22Rv1 (cell line): ENCODE measurements at regions not wholly inside any gene's neighbourhood (a gene's known extent, or its start where the extent isn't known, plus 50 kb on each side); places are given as distances from the start of the nearest gene placed in this dataset.
"Not testable (repeated sequence)": the region's sequence is repeated elsewhere in the genome, so short reads cannot be mapped to it uniquely, and the experiment has no call there.

Source experiments
- H3K27ac ChIP-seq: fragments of 450-650 bp; 2 replicates; pipeline ENCODE4 v1.5.1; 2017
- ZFX ChIP-seq: fragments of 450-650 bp; IDR thresholded peaks from 2 replicates; pipeline ENCODE4 v1.6.1; 2017; ENCODE audit warnings: antibody characterized with exemption, borderline replicate concordance
- TF ChIP-seq, protein P1 (sequence below): fragments of 450-650 bp; IDR thresholded peaks from 2 replicates; pipeline ENCODE4 v1.5.1; 2017; ENCODE audit warnings: mild to moderate bottlenecking

DNA sequence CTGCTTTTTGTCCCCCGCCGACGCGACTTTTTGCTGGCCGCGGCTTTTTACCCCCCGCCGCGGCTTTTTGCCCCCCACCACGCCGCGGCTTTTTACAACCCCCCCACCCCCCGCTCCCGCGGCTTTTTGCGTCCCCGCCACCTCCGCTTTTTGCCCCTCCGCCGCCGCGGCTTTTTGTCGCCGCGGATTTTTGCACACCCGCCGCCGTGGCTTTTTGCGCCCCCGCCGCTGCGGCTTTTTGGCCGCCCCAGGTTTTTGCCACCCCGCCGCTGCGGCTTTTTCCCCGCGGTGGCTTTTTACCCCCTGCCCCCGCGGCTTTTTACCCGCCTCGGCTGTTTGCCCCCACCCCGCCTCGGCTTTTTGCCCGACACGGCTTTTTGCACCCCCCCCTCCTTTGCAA lies 205.5 kb downstream of the CCT8L2 start:
- TF ChIP-seq, protein P1, sequence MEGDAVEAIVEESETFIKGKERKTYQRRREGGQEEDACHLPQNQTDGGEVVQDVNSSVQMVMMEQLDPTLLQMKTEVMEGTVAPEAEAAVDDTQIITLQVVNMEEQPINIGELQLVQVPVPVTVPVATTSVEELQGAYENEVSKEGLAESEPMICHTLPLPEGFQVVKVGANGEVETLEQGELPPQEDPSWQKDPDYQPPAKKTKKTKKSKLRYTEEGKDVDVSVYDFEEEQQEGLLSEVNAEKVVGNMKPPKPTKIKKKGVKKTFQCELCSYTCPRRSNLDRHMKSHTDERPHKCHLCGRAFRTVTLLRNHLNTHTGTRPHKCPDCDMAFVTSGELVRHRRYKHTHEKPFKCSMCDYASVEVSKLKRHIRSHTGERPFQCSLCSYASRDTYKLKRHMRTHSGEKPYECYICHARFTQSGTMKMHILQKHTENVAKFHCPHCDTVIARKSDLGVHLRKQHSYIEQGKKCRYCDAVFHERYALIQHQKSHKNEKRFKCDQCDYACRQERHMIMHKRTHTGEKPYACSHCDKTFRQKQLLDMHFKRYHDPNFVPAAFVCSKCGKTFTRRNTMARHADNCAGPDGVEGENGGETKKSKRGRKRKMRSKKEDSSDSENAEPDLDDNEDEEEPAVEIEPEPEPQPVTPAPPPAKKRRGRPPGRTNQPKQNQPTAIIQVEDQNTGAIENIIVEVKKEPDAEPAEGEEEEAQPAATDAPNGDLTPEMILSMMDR: no peak
- no peak for TF ChIP-seq ZFX
- H3K27ac ChIP-seq: no peak overlapping the region

DNA sequence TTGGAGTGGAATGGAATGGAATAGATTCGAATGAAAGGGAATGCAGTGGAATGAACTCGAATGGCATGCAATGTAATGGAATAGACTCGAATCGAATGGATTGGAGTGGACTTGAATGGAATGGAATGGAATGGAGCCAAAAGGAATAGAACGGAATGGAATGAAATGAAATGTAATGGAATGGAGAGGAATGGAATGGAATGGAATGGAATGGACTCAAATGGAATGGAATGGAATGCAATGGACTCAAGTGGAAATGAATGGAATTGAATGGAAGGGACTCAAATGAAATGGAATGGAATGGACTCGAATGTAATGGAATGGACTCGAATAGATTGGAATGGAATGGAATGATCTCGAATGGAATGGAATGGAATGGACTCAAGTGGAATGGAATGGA lies 231.3 kb downstream of the CCT8L2 start:
- not testable (repeated sequence) for H3K27ac ChIP-seq

DNA sequence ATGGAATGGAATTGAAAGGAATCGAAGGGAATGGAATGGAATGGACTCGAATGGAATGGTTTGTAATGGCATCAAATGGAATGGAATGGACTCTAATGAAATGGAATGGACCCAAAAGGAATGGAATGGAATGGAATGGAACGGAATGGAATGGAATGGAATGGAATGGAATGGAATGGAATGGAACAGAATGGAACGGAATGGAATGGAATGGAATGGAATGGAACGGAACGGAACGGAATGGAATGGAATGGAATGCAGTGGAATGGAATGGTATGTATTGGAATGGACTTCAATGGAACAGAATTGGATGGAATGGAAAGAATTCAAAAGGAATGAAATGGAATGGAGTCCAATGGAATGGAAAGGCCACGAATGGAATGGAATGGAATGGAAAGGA lies 240.0 kb downstream of the CCT8L2 start:
- not testable (repeated sequence) for H3K27ac ChIP-seq

DNA sequence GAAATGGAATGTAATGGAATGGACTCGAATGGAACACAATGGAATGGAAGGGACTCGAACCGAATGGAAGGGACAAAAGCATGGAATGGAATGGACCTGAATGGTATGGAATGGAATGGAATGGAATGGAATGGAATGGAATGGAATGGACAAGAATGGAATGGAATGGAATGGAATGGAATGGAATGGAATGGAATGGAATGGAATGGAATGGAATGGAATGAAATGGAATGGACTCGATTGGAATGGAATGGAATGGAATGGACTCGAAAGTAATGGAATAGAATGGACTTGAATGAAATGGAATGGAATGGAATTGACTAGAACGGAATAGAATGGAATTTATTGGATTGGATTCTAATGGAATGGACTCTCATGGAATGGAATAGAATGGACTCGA lies 245.5 kb downstream of the CCT8L2 start:
- H3K27ac ChIP-seq: not testable (repeated sequence)

DNA sequence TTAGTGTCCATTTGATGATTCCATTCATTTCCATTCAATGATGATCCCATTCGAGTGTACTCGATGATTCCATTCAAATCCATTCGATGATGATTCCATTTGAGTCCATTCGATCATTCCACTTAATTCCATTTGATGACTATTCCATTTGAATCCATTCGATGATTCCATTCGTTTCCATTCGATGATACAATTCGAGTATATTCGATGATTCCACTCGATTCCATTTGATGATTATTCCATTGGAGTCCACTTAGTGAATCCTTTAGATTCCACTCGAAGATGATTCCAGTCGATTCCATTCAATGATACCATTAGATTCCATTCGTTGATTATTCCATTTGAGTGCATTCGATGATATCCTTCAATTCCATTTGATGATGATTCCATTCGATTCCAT lies 277.0 kb downstream of the CCT8L2 start:
- not testable (repeated sequence) for H3K27ac ChIP-seq
